ENCODE measurements at regions not wholly inside any gene's neighbourhood (a gene's known extent, or its start where the extent isn't known, plus 50 kb on each side); places are given as distances from the start of the nearest gene placed in this dataset.

DNA sequence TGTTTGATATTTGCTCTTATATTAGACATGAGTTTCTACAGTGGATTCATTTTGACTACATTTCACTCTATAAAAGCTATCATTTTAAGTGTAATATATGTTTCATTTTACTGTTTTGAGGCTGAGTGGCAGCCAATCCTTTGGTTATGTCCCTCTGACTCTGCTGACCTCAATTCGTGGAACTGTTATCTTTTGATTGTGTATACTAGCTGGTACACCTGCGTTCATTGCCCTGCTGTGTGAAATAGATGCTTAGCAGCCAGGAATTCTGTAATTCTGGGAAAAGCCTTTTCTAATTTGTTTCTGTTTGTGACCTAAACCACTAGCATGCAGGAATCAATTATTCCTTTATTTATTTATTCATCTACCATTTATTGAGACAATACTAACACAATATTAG lies 269.4 kb upstream of the CT83 start:
- Histone ChIP-seq H3K27ac (ENCODE audit: low read depth) (no peak overlapping the region), H4K20me1 (replicated peaks; ENCODE audit: insufficient read depth) (no peaks in the 10 kb centered on the region), H3K4me3 (no peak overlapping the region), H3K4me1 (ENCODE audit: insufficient read depth) (no peaks in the 10 kb centered on the region), H3F3A (replicated peaks; ENCODE audit: low read depth) (no peaks in the 10 kb centered on the region), H2AFZ (no peak overlapping the region), H3K27me3 (ENCODE audit: insufficient read depth) (no peaks in the 10 kb centered on the region), H3K36me3 (ENCODE audit: insufficient read depth) (no peaks in the 10 kb centered on the region), H3K9me2 (ENCODE audit: insufficient read depth) (no peaks in the 10 kb centered on the region), H3K4me2 (no peak overlapping the region), H3K79me2 (replicated peaks; ENCODE audit: insufficient read depth) (no peaks in the 10 kb centered on the region)
- Mint-ChIP-seq H3K4me1 (no peaks in the 10 kb centered on the region), H3K27ac (no peak overlapping the region), H3K9me3 (peaks cover 5% of the 10 kb centered on the region; the same call in 1 of the 3 replicates), H3K27me3 (ENCODE audit: insufficient read depth, low read depth, poor library complexity) (peaks cover 1% of the 10 kb centered on the region), H3K4me3 (no peak overlapping the region), H3K36me3 (ENCODE audit: low read depth) (peaks cover 7% of the 10 kb centered on the region; the same call in 2 of the 3 replicates)
- no peak for DNase-seq (ENCODE audit: low spot score)
- TF ChIP-seq STAT1 (IDR thresholded peaks at IDR 0.05; ENCODE audit: unreplicated experiment), result no peak
- TF ChIP-seq NANOG (IDR thresholded peaks at IDR 0.05; ENCODE audit: borderline replicate concordance), result no peak
- no peak for TF ChIP-seq ZNF114 (CRISPR knock-in tag; IDR thresholded peaks at IDR 0.05)
- no peak for TF ChIP-seq EZH2phosphoT487 (IDR thresholded peaks at IDR 0.05; ENCODE audit: unreplicated experiment)
- TF ChIP-seq POLR2AphosphoS5 (IDR thresholded peaks at IDR 0.05; ENCODE audit: low read depth), result no peak
- TF ChIP-seq, protein P1, sequence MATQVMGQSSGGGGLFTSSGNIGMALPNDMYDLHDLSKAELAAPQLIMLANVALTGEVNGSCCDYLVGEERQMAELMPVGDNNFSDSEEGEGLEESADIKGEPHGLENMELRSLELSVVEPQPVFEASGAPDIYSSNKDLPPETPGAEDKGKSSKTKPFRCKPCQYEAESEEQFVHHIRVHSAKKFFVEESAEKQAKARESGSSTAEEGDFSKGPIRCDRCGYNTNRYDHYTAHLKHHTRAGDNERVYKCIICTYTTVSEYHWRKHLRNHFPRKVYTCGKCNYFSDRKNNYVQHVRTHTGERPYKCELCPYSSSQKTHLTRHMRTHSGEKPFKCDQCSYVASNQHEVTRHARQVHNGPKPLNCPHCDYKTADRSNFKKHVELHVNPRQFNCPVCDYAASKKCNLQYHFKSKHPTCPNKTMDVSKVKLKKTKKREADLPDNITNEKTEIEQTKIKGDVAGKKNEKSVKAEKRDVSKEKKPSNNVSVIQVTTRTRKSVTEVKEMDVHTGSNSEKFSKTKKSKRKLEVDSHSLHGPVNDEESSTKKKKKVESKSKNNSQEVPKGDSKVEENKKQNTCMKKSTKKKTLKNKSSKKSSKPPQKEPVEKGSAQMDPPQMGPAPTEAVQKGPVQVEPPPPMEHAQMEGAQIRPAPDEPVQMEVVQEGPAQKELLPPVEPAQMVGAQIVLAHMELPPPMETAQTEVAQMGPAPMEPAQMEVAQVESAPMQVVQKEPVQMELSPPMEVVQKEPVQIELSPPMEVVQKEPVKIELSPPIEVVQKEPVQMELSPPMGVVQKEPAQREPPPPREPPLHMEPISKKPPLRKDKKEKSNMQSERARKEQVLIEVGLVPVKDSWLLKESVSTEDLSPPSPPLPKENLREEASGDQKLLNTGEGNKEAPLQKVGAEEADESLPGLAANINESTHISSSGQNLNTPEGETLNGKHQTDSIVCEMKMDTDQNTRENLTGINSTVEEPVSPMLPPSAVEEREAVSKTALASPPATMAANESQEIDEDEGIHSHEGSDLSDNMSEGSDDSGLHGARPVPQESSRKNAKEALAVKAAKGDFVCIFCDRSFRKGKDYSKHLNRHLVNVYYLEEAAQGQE (IDR thresholded peaks at IDR 0.05; ENCODE audit: unreplicated experiment), result no peak
- TF ChIP-seq, protein P2, sequence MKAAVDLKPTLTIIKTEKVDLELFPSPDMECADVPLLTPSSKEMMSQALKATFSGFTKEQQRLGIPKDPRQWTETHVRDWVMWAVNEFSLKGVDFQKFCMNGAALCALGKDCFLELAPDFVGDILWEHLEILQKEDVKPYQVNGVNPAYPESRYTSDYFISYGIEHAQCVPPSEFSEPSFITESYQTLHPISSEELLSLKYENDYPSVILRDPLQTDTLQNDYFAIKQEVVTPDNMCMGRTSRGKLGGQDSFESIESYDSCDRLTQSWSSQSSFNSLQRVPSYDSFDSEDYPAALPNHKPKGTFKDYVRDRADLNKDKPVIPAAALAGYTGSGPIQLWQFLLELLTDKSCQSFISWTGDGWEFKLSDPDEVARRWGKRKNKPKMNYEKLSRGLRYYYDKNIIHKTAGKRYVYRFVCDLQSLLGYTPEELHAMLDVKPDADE (IDR thresholded peaks at IDR 0.05), result no peak
- TF ChIP-seq, protein P3, sequence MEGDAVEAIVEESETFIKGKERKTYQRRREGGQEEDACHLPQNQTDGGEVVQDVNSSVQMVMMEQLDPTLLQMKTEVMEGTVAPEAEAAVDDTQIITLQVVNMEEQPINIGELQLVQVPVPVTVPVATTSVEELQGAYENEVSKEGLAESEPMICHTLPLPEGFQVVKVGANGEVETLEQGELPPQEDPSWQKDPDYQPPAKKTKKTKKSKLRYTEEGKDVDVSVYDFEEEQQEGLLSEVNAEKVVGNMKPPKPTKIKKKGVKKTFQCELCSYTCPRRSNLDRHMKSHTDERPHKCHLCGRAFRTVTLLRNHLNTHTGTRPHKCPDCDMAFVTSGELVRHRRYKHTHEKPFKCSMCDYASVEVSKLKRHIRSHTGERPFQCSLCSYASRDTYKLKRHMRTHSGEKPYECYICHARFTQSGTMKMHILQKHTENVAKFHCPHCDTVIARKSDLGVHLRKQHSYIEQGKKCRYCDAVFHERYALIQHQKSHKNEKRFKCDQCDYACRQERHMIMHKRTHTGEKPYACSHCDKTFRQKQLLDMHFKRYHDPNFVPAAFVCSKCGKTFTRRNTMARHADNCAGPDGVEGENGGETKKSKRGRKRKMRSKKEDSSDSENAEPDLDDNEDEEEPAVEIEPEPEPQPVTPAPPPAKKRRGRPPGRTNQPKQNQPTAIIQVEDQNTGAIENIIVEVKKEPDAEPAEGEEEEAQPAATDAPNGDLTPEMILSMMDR (conservative IDR thresholded peaks at IDR 0.05; ENCODE audit: low read depth in 2 of 2), result no peak
- no peak for TF ChIP-seq CREB1 (CRISPR knock-in tag; IDR thresholded peaks at IDR 0.05; ENCODE audit: low read depth)
- TF ChIP-seq, protein P4, sequence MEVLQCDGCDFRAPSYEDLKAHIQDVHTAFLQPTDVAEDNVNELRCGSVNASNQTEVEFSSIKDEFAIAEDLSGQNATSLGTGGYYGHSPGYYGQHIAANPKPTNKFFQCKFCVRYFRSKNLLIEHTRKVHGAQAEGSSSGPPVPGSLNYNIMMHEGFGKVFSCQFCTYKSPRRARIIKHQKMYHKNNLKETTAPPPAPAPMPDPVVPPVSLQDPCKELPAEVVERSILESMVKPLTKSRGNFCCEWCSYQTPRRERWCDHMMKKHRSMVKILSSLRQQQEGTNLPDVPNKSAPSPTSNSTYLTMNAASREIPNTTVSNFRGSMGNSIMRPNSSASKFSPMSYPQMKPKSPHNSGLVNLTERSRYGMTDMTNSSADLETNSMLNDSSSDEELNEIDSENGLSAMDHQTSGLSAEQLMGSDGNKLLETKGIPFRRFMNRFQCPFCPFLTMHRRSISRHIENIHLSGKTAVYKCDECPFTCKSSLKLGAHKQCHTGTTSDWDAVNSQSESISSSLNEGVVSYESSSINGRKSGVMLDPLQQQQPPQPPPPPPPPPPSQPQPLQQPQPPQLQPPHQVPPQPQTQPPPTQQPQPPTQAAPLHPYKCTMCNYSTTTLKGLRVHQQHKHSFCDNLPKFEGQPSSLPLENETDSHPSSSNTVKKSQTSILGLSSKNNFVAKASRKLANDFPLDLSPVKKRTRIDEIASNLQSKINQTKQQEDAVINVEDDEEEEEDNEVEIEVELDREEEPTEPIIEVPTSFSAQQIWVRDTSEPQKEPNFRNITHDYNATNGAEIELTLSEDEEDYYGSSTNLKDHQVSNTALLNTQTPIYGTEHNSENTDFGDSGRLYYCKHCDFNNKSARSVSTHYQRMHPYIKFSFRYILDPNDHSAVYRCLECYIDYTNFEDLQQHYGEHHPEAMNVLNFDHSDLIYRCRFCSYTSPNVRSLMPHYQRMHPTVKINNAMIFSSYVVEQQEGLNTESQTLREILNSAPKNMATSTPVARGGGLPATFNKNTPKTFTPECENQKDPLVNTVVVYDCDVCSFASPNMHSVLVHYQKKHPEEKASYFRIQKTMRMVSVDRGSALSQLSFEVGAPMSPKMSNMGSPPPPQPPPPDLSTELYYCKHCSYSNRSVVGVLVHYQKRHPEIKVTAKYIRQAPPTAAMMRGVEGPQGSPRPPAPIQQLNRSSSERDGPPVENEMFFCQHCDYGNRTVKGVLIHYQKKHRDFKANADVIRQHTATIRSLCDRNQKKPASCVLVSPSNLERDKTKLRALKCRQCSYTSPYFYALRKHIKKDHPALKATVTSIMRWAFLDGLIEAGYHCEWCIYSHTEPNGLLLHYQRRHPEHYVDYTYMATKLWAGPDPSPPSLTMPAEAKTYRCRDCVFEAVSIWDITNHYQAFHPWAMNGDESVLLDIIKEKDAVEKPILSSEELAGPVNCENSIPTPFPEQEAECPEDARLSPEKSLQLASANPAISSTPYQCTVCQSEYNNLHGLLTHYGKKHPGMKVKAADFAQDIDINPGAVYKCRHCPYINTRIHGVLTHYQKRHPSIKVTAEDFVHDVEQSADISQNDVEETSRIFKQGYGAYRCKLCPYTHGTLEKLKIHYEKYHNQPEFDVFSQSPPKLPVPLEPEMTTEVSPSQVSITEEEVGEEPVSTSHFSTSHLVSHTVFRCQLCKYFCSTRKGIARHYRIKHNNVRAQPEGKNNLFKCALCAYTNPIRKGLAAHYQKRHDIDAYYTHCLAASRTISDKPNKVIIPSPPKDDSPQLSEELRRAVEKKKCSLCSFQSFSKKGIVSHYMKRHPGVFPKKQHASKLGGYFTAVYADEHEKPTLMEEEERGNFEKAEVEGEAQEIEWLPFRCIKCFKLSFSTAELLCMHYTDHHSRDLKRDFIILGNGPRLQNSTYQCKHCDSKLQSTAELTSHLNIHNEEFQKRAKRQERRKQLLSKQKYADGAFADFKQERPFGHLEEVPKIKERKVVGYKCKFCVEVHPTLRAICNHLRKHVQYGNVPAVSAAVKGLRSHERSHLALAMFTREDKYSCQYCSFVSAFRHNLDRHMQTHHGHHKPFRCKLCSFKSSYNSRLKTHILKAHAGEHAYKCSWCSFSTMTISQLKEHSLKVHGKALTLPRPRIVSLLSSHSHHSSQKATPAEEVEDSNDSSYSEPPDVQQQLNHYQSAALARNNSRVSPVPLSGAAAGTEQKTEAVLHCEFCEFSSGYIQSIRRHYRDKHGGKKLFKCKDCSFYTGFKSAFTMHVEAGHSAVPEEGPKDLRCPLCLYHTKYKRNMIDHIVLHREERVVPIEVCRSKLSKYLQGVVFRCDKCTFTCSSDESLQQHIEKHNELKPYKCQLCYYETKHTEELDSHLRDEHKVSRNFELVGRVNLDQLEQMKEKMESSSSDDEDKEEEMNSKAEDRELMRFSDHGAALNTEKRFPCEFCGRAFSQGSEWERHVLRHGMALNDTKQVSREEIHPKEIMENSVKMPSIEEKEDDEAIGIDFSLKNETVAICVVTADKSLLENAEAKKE (CRISPR knock-in tag; IDR thresholded peaks at IDR 0.05), result no peak
- TF ChIP-seq ZNF331 (CRISPR knock-in tag; IDR thresholded peaks at IDR 0.05; ENCODE audit: low read depth), result no peak
- no peak for TF ChIP-seq EZH2 (IDR thresholded peaks at IDR 0.05; ENCODE audit: low read depth, unreplicated experiment)
- TF ChIP-seq JUNB (IDR thresholded peaks at IDR 0.05; ENCODE audit: unreplicated experiment), result no peak
- ATAC-seq, result no peak
